ENCODE measurements at regions not wholly inside any gene's neighbourhood (a gene's known extent, or its start where the extent isn't known, plus 50 kb on each side); places are given as distances from the start of the nearest gene placed in this dataset.
"Not testable (repeated sequence)": the region's sequence is repeated elsewhere in the genome, so short reads cannot be mapped to it uniquely, and the experiment has no call there.

DNA sequence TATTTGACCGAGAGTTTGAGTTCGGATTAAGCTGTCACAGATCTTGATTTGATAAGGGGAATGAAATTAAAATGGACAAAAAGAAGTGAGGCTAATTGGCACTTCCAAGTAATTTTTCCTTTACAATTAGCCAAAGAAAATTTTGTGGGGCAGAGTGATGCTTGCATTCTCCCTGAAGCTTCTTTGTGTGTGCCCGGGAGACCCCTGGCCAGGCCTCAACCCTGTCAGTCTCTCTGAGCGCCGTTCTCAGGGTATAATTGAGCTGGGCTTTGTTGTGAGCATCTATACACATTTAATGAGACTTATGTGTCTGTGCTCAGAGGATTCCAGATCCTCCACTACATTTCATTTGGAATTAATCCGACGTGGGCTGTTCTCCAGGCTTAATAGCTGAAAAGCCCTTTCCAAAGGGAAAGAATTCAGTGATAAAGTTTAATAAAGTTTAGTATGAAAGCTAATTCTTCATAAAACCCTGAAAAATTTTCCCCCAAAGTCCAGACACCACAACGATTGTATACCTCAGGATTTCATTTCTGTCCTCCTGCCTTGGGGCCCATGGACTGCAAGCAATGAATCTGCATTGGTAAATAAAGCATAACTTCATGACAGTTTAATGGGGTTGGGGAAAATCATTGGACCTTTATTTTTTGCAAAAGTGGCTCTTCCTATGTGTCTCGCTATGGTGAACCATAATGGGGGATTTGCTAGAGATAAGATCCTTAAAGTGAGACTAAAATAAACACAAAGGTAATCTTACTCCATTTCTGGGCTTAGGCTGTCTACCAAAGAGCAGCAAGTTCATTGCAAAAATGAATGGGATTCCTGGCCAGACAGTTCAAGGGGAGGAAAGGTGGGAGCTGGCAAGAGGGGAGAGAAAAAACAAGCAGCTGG lies 292.6 kb downstream of the C12orf75 start:
- Histone ChIP-seq H3K4me3 (ENCODE audit: low read depth in 1 of 2, low read length in 2 of 2) (no peak overlapping the region), H3K4me1 (ENCODE audit: control insufficient read depth in 1 of 2, insufficient read depth in 2 of 2, low read length in 2 of 2) (no peaks in the 10 kb centered on the region), H3K27ac (ENCODE audit: low read length) (no peak overlapping the region), H3K36me3 (ENCODE audit: control insufficient read depth in 1 of 2, insufficient read depth in 2 of 2, low read length in 2 of 2) (no peaks in the 10 kb centered on the region), H3K27me3 (ENCODE audit: low read depth, low read length) (no peaks in the 10 kb centered on the region), H3K9me3 (ENCODE audit: control insufficient read depth in 1 of 2, low read length in 2 of 2) (no peaks in the 10 kb centered on the region)

DNA sequence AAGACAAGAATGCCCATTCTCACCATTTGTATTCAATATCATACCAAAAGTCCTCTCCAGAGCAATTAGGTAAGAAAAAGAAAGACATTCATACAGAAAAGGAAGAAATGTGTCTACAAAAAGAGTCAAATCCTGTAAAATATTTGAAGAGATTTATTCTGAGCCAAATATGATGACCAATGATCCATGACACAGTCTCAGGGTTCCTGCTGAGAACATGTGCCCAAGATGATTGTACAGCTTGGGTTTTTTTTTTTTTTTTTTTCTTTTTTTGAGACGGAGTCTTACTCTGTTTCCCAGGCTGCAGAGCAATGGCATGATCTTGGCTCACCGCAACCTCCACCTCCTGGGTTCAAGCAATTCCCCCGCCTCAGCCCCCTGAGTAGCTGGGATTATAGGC lies 296.2 kb downstream of the C12orf75 start:
- no peak overlapping the region for H3K4me3 ChIP-seq (ENCODE audit: low read depth in 1 of 2, low read length in 2 of 2)
- H3K27me3 ChIP-seq (ENCODE audit: low read depth, low read length): no peaks in the 10 kb centered on the region
- H3K36me3 ChIP-seq (ENCODE audit: control insufficient read depth in 1 of 2, insufficient read depth in 2 of 2, low read length in 2 of 2): no peaks in the 10 kb centered on the region
- H3K9me3 ChIP-seq (ENCODE audit: control insufficient read depth in 1 of 2, low read length in 2 of 2): no peaks in the 10 kb centered on the region
- no peaks in the 10 kb centered on the region for H3K4me1 ChIP-seq (ENCODE audit: control insufficient read depth in 1 of 2, insufficient read depth in 2 of 2, low read length in 2 of 2)
- H3K27ac ChIP-seq (ENCODE audit: low read length): no peak overlapping the region

GRCh38 chr12:105637470-105637869 lies 307.0 kb downstream of the C12orf75 start:
- Histone ChIP-seq H3K27ac (ENCODE audit: low read length) (no peak overlapping the region), H3K9me3 (ENCODE audit: control insufficient read depth in 1 of 2, low read length in 2 of 2) (peaks cover 0 to 18% of the 10 kb centered on the region in 2 donors), H3K36me3 (ENCODE audit: control insufficient read depth in 1 of 2, insufficient read depth in 2 of 2, low read length in 2 of 2) (no peaks in the 10 kb centered on the region), H3K4me1 (ENCODE audit: control insufficient read depth in 1 of 2, insufficient read depth in 2 of 2, low read length in 2 of 2) (no peaks in the 10 kb centered on the region), H3K4me3 (ENCODE audit: low read depth in 1 of 2, low read length in 2 of 2) (no peak overlapping the region), H3K27me3 (ENCODE audit: low read depth, low read length) (no peaks in the 10 kb centered on the region)

GRCh38 chr12:105640761-105641160 lies 310.3 kb downstream of the C12orf75 start:
- Histone ChIP-seq H3K4me1 (ENCODE audit: control insufficient read depth in 1 of 2, insufficient read depth in 2 of 2, low read length in 2 of 2) (no peaks in the 10 kb centered on the region), H3K27ac (ENCODE audit: low read length) (no peak overlapping the region), H3K9me3 (ENCODE audit: control insufficient read depth in 1 of 2, low read length in 2 of 2) (peaks cover 0 to 18% of the 10 kb centered on the region in 2 donors), H3K36me3 (ENCODE audit: control insufficient read depth in 1 of 2, insufficient read depth in 2 of 2, low read length in 2 of 2) (no peaks in the 10 kb centered on the region), H3K4me3 (ENCODE audit: low read depth in 1 of 2, low read length in 2 of 2) (no peak overlapping the region), H3K27me3 (ENCODE audit: low read depth, low read length) (no peaks in the 10 kb centered on the region)

- Histone ChIP-seq H3K4me1 (ENCODE audit: control insufficient read depth in 1 of 2, insufficient read depth in 2 of 2, low read length in 2 of 2) (no peaks in the 10 kb centered on the region), H3K36me3 (ENCODE audit: control insufficient read depth in 1 of 2, insufficient read depth in 2 of 2, low read length in 2 of 2) (no peaks in the 10 kb centered on the region), H3K4me3 (ENCODE audit: low read depth in 1 of 2, low read length in 2 of 2) (no peak overlapping the region), H3K27ac (ENCODE audit: low read length) (no peak overlapping the region), H3K27me3 (ENCODE audit: low read depth, low read length) (no peaks in the 10 kb centered on the region), H3K9me3 (ENCODE audit: control insufficient read depth in 1 of 2, low read length in 2 of 2) (peaks cover 0 to 13% of the 10 kb centered on the region in 2 donors)
Observed at GRCh38 chr12:105641749-105642148, 311.3 kb downstream of the C12orf75 start.

GRCh38 chr12:105644770-105645169 lies 314.3 kb downstream of the C12orf75 start:
- H3K27ac ChIP-seq (ENCODE audit: low read length): no peak overlapping the region
- H3K9me3 ChIP-seq (ENCODE audit: control insufficient read depth in 1 of 2, low read length in 2 of 2): no peaks in the 10 kb centered on the region
- no peak overlapping the region for H3K4me3 ChIP-seq (ENCODE audit: low read depth in 1 of 2, low read length in 2 of 2)
- H3K4me1 ChIP-seq (ENCODE audit: control insufficient read depth in 1 of 2, insufficient read depth in 2 of 2, low read length in 2 of 2): no peaks in the 10 kb centered on the region
- H3K36me3 ChIP-seq (ENCODE audit: control insufficient read depth in 1 of 2, insufficient read depth in 2 of 2, low read length in 2 of 2): no peaks in the 10 kb centered on the region
- H3K27me3 ChIP-seq (ENCODE audit: low read depth, low read length): no peaks in the 10 kb centered on the region

DNA sequence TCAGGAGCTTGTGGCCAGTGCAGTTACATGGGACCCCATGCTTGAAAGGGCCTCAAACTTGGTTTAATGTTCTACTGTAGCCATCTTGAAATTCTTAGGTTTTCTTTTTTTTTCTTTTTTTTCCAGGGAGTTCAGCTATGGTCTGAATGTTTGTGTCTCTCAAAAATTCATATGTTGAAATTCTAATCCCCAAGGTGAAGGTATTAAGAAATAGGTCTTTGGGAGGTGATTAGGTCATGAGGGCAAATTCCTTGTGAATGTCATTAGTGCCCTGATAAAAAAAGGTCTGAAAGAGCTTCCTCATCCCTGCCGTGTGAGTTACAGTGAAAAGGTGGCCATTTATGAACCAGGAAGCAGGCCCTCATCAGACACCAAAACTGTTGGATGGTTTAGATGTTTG lies 324.1 kb downstream of the C12orf75 start:
- H3K9me3 ChIP-seq (ENCODE audit: control insufficient read depth in 1 of 2, low read length in 2 of 2): no peaks in the 10 kb centered on the region
- H3K27me3 ChIP-seq (ENCODE audit: low read depth, low read length): no peaks in the 10 kb centered on the region
- no peak overlapping the region for H3K4me3 ChIP-seq (ENCODE audit: low read depth in 1 of 2, low read length in 2 of 2)
- no peak overlapping the region for H3K27ac ChIP-seq (ENCODE audit: low read length)
- H3K36me3 ChIP-seq (ENCODE audit: control insufficient read depth in 1 of 2, insufficient read depth in 2 of 2, low read length in 2 of 2): no peaks in the 10 kb centered on the region
- H3K4me1 ChIP-seq (ENCODE audit: control insufficient read depth in 1 of 2, insufficient read depth in 2 of 2, low read length in 2 of 2): no peaks in the 10 kb centered on the region

GRCh38 chr12:105658389-105658788 lies 327.9 kb downstream of the C12orf75 start:
- Histone ChIP-seq H3K9me3 (ENCODE audit: control insufficient read depth in 1 of 2, low read length in 2 of 2) (no peaks in the 10 kb centered on the region), H3K4me3 (ENCODE audit: low read depth in 1 of 2, low read length in 2 of 2) (no peak overlapping the region), H3K27ac (ENCODE audit: low read length) (no peak overlapping the region), H3K4me1 (ENCODE audit: control insufficient read depth in 1 of 2, insufficient read depth in 2 of 2, low read length in 2 of 2) (no peaks in the 10 kb centered on the region), H3K36me3 (ENCODE audit: control insufficient read depth in 1 of 2, insufficient read depth in 2 of 2, low read length in 2 of 2) (no peaks in the 10 kb centered on the region), H3K27me3 (ENCODE audit: low read depth, low read length) (no peaks in the 10 kb centered on the region)

- no peak overlapping the region for H3K27ac ChIP-seq (ENCODE audit: low read length)
Observed at GRCh38 chr12:105659355-105660075, 329.0 kb downstream of the C12orf75 start.

DNA sequence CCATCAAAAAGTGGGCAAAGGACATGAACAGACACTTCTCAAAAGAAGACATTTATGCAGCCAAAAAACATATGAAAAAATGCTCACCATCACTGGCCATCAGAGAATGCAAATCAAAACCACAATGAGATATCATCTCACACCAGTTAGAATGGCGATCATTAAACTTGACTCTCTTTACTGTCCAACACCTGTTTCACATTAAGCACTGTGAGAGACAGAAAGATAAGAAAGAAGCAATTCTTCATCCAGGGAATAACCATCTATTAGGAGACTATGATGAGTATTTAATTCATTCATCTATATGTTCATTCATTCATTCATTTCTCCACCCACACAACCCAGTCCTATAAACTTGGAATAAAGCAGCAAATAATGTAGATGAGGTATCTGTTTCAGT lies 334.3 kb downstream of the C12orf75 start:
- not testable (repeated sequence) for H3K36me3 ChIP-seq (ENCODE audit: control insufficient read depth in 1 of 2, insufficient read depth in 2 of 2, low read length in 2 of 2); H3K4me3 ChIP-seq (ENCODE audit: low read depth in 1 of 2, low read length in 2 of 2); H3K27me3 ChIP-seq (ENCODE audit: low read depth, low read length); H3K4me1 ChIP-seq (ENCODE audit: control insufficient read depth in 1 of 2, insufficient read depth in 2 of 2, low read length in 2 of 2); H3K27ac ChIP-seq (ENCODE audit: low read length); H3K9me3 ChIP-seq (ENCODE audit: control insufficient read depth in 1 of 2, low read length in 2 of 2)

More at GRCh38 chr12:105659355-105660075, 329.0 kb downstream of the C12orf75 start:
- Histone ChIP-seq H3K4me1 (ENCODE audit: control insufficient read depth in 1 of 2, insufficient read depth in 2 of 2, low read length in 2 of 2) (no peaks in the 10 kb centered on the region), H3K4me3 (ENCODE audit: low read depth in 1 of 2, low read length in 2 of 2) (no peak overlapping the region), H3K9me3 (ENCODE audit: control insufficient read depth in 1 of 2, low read length in 2 of 2) (no peaks in the 10 kb centered on the region), H3K36me3 (ENCODE audit: control insufficient read depth in 1 of 2, insufficient read depth in 2 of 2, low read length in 2 of 2) (no peaks in the 10 kb centered on the region), H3K27me3 (ENCODE audit: low read depth, low read length) (no peaks in the 10 kb centered on the region)

DNA sequence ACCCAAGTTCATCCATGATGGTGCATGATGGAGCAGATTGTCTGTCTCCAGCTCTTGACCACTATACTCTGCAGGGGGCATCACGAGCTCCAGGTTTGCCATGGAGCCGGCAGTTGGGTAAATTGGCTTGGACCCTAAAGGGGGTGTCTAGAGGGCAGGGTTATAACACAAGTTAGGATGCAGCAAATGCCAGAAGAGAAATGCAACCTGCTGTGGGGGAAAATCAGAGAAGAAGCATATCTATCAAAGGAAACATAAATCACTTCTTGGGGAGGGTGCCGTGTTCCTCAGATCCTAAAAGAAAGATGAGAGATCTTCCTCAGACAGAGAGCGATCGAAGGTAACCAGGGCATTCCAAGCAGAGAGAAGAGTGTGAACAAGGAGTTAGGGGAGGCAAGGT lies 334.9 kb downstream of the C12orf75 start:
- no peaks in the 10 kb centered on the region for H3K9me3 ChIP-seq (ENCODE audit: control insufficient read depth in 1 of 2, low read length in 2 of 2)
- no peaks in the 10 kb centered on the region for H3K27me3 ChIP-seq (ENCODE audit: low read depth, low read length)
- no peak overlapping the region for H3K27ac ChIP-seq (ENCODE audit: low read length)
- no peak overlapping the region for H3K4me3 ChIP-seq (ENCODE audit: low read depth in 1 of 2, low read length in 2 of 2)
- H3K36me3 ChIP-seq (ENCODE audit: control insufficient read depth in 1 of 2, insufficient read depth in 2 of 2, low read length in 2 of 2): no peaks in the 10 kb centered on the region
- no peaks in the 10 kb centered on the region for H3K4me1 ChIP-seq (ENCODE audit: control insufficient read depth in 1 of 2, insufficient read depth in 2 of 2, low read length in 2 of 2)
